ENCODE measurements at regions not wholly inside any gene's neighbourhood (a gene's known extent, or its start where the extent isn't known, plus 50 kb on each side); places are given as distances from the start of the nearest gene placed in this dataset.

DNA sequence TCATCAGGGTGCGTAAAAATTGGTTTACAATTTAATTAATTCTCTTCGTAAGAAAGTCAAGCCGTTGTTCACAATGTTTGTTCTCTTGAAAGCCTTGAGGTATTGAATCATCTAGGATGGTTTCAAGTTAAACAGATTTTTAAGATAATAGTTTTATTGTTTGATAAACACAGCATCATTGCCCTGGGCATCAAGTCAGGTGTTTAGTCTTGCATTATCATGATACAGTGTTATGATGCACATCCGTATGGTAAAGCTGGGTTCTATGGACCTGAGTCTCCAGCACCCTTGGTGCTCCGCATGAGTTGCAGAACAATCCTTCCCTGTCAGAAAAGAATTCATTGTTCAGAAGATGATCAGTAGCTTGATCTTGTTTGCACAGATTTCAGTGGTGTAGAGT is 359.5 kb downstream of the LMO4 start:
- Mint-ChIP-seq H3K4me3 (no peak overlapping the region), H3K27me3 (ENCODE audit: low read depth) (peaks cover 38% of the 10 kb centered on the region), H3K27ac (no peak overlapping the region), H3K36me3 (no peaks in the 10 kb centered on the region), H3K9me3 (peaks cover 5% of the 10 kb centered on the region), H3K4me1 (peaks cover 41% of the 10 kb centered on the region)
- ATAC-seq (no peak), DNase-seq (ENCODE audit: low spot score) (no peak)
- CTCF ChIA-PET: no interaction called here
- TF ChIP-seq ESRRA (CRISPR knock-in tag; IDR thresholded peaks at IDR 0.05; ENCODE audit: borderline replicate concordance): no peak
- no peak for TF ChIP-seq NFYB (CRISPR knock-in tag; conservative IDR thresholded peaks at IDR 0.05; ENCODE audit: low read depth)
- no peak for TF ChIP-seq ZNF317 (CRISPR knock-in tag; IDR thresholded peaks at IDR 0.05; ENCODE audit: borderline replicate concordance, low read depth)
- TF ChIP-seq ZBTB21 (CRISPR knock-in tag; IDR thresholded peaks at IDR 0.05; ENCODE audit: borderline replicate concordance): no peak
- TF ChIP-seq SMAD4 (CRISPR knock-in tag; IDR thresholded peaks at IDR 0.05): no peak
- no peak for TF ChIP-seq KAT7 (CRISPR knock-in tag; IDR thresholded peaks at IDR 0.05; ENCODE audit: borderline replicate concordance)
- TF ChIP-seq ZNF121 (CRISPR knock-in tag; IDR thresholded peaks at IDR 0.05): no peak
- TF ChIP-seq ZNF425 (CRISPR knock-in tag; conservative IDR thresholded peaks at IDR 0.05): no peak
- TF ChIP-seq TEAD1 (CRISPR knock-in tag; IDR thresholded peaks at IDR 0.05): no peak
- TF ChIP-seq SOX15 (CRISPR knock-in tag; IDR thresholded peaks at IDR 0.05): no peak
- TF ChIP-seq, protein P1, sequence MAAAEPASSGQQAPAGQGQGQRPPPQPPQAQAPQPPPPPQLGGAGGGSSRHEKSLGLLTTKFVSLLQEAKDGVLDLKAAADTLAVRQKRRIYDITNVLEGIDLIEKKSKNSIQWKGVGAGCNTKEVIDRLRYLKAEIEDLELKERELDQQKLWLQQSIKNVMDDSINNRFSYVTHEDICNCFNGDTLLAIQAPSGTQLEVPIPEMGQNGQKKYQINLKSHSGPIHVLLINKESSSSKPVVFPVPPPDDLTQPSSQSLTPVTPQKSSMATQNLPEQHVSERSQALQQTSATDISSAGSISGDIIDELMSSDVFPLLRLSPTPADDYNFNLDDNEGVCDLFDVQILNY (CRISPR knock-in tag; IDR thresholded peaks at IDR 0.05): no peak
- TF ChIP-seq, protein P2, sequence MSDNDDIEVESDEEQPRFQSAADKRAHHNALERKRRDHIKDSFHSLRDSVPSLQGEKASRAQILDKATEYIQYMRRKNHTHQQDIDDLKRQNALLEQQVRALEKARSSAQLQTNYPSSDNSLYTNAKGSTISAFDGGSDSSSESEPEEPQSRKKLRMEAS (CRISPR knock-in tag; IDR thresholded peaks at IDR 0.05): no peak
- TF ChIP-seq, protein P3, sequence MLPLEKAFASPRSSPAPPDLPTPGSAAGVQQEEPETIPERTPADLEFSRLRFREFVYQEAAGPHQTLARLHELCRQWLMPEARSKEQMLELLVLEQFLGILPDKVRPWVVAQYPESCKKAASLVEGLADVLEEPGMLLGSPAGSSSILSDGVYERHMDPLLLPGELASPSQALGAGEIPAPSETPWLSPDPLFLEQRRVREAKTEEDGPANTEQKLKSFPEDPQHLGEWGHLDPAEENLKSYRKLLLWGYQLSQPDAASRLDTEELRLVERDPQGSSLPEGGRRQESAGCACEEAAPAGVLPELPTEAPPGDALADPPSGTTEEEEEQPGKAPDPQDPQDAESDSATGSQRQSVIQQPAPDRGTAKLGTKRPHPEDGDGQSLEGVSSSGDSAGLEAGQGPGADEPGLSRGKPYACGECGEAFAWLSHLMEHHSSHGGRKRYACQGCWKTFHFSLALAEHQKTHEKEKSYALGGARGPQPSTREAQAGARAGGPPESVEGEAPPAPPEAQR (CRISPR knock-in tag; IDR thresholded peaks at IDR 0.05): no peak
- TF ChIP-seq GRHL2 (CRISPR knock-in tag; IDR thresholded peaks at IDR 0.05; ENCODE audit: insufficient replicate concordance, severe bottlenecking): no peak
- TF ChIP-seq ZNF512 (CRISPR knock-in tag; IDR thresholded peaks at IDR 0.05; ENCODE audit: borderline replicate concordance): no peak
- no peak for TF ChIP-seq ZNF138 (CRISPR knock-in tag; conservative IDR thresholded peaks at IDR 0.05)
- TF ChIP-seq SP1 (CRISPR knock-in tag; conservative IDR thresholded peaks at IDR 0.05): no peak
- no peak for TF ChIP-seq PRRX2 (CRISPR knock-in tag; IDR thresholded peaks at IDR 0.05)
- TF ChIP-seq NR2C2 (CRISPR knock-in tag; IDR thresholded peaks at IDR 0.05): no peak
- POLR2A ChIA-PET: no interaction called here

DNA sequence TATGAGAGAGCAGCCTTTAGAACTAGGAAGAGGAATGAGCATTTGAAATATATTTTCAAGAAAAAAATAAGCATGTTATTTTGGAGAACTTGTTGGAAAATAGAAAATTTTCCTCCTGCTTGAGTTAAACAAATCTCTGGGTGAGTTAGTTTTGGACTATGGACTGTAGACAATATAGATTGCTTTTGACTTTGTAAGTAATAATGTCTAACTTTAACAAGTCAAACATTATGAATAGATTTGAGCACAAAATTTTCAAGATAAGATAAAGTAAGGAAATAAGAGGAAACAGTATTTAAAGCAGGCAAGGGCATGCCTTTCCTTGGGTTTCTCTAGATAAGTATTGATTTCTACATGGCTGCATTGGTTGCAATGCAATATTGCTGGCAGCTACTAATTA is 360.8 kb downstream of the LMO4 start:
- peaks cover 25% of the 10 kb centered on the region for H3K27me3 Mint-ChIP-seq (ENCODE audit: low read depth)
- H3K4me1 Mint-ChIP-seq: peaks cover 29% of the 10 kb centered on the region
- H3K36me3 Mint-ChIP-seq: no peaks in the 10 kb centered on the region
- POLR2A ChIA-PET: no interaction called here
- H3K9me3 Mint-ChIP-seq: peaks cover 5% of the 10 kb centered on the region
- no peak for DNase-seq (ENCODE audit: low spot score)
- no peak overlapping the region for H3K4me3 Mint-ChIP-seq
- ATAC-seq: no peak
- CTCF ChIA-PET: no interaction called here
- H3K27ac Mint-ChIP-seq: no peak overlapping the region
- TF ChIP-seq GTF2I (CRISPR knock-in tag; conservative IDR thresholded peaks at IDR 0.05) (no peak), ESRRA (CRISPR knock-in tag; IDR thresholded peaks at IDR 0.05; ENCODE audit: borderline replicate concordance) (no peak), GRHL2 (CRISPR knock-in tag; IDR thresholded peaks at IDR 0.05; ENCODE audit: insufficient replicate concordance, severe bottlenecking) (no peak)
- TF ChIP-seq, protein P4, sequence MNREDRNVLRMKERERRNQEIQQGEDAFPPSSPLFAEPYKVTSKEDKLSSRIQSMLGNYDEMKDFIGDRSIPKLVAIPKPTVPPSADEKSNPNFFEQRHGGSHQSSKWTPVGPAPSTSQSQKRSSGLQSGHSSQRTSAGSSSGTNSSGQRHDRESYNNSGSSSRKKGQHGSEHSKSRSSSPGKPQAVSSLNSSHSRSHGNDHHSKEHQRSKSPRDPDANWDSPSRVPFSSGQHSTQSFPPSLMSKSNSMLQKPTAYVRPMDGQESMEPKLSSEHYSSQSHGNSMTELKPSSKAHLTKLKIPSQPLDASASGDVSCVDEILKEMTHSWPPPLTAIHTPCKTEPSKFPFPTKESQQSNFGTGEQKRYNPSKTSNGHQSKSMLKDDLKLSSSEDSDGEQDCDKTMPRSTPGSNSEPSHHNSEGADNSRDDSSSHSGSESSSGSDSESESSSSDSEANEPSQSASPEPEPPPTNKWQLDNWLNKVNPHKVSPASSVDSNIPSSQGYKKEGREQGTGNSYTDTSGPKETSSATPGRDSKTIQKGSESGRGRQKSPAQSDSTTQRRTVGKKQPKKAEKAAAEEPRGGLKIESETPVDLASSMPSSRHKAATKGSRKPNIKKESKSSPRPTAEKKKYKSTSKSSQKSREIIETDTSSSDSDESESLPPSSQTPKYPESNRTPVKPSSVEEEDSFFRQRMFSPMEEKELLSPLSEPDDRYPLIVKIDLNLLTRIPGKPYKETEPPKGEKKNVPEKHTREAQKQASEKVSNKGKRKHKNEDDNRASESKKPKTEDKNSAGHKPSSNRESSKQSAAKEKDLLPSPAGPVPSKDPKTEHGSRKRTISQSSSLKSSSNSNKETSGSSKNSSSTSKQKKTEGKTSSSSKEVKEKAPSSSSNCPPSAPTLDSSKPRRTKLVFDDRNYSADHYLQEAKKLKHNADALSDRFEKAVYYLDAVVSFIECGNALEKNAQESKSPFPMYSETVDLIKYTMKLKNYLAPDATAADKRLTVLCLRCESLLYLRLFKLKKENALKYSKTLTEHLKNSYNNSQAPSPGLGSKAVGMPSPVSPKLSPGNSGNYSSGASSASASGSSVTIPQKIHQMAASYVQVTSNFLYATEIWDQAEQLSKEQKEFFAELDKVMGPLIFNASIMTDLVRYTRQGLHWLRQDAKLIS (CRISPR knock-in tag; IDR thresholded peaks at IDR 0.05; ENCODE audit: borderline replicate concordance): no peak
- TF ChIP-seq, protein P5, sequence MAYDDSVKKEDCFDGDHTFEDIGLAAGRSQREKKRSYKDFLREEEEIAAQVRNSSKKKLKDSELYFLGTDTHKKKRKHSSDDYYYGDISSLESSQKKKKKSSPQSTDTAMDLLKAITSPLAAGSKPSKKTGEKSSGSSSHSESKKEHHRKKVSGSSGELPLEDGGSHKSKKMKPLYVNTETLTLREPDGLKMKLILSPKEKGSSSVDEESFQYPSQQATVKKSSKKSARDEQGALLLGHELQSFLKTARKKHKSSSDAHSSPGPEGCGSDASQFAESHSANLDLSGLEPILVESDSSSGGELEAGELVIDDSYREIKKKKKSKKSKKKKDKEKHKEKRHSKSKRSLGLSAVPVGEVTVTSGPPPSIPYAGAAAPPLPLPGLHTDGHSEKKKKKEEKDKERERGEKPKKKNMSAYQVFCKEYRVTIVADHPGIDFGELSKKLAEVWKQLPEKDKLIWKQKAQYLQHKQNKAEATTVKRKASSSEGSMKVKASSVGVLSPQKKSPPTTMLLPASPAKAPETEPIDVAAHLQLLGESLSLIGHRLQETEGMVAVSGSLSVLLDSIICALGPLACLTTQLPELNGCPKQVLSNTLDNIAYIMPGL (CRISPR knock-in tag; IDR thresholded peaks at IDR 0.05): no peak
